Sciatic nerve (tissue), 2 donors: ENCODE measurements at regions not wholly inside any gene's neighbourhood (a gene's known extent, or its start where the extent isn't known, plus 50 kb on each side); places are given as distances from the start of the nearest gene placed in this dataset.

Experiments
- ATAC-seq: fragments of 200-7000 bp; cut with Tn5 transposase; one replicate; pipeline ENCODE4 v1.9.1; 2020; ENCODE audit warnings: mild to moderate bottlenecking, moderate library complexity
- DNase-seq: peaks from one replicate; pipeline ENCODE4 v3.0.0-alpha.2; 2020; ENCODE audit warnings: low spot score
- intact Hi-C: fragments of 100-400 bp; cut with DNase I; formaldehyde crosslinking; loops from one replicate; pipeline ENCODE4 v1.14.2; 2022
- donor health status: DM: no; HTN: no; CAD: no.
- donor health status: DM: no; HTN: no; CAD: no.

DNA sequence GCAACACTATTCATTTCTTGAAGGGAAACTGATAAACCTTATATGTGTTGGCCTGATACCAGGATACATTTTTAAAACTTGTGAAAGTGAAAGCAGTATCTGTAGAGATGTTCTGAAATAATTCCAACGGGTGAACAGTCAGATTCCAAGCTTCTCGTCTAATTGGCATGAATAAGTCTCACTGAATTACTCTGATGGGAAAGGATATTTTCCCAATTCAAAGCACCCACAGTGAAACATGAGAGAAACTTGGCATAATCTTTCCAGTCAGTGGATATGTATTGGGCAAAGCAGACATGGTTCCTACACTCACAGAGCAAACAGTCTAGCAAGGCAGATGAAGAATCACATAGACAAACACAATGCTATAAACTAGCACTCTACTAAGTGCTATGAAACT lies 413.1 kb downstream of the MED13L start:
- intact Hi-C loops: no loop called here
- ATAC-seq (peak; percentile 32), DNase-seq (no peak)

DNA sequence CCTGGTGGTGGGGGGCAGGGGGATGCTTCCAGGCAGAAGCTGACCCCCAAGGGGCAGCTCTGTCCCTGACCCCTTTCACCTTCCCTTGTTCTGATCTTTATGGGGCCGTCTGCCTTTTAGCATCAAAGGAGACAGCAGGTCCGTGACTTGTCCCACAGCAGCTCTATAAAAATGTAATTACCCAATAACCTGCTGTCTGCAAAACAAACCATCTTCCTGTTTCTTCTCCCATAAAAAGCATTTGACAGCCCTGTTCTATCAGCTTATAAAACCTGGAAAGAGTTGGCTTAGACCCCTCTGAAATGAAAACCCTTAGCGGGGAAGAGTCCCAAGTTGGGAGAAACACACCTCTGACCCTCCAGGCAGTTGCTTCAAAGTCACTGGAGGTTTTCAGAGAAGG lies 416.9 kb downstream of the MED13L start:
- ATAC-seq (no peak), DNase-seq (no peak)
- intact Hi-C loops: no loop called here

DNA sequence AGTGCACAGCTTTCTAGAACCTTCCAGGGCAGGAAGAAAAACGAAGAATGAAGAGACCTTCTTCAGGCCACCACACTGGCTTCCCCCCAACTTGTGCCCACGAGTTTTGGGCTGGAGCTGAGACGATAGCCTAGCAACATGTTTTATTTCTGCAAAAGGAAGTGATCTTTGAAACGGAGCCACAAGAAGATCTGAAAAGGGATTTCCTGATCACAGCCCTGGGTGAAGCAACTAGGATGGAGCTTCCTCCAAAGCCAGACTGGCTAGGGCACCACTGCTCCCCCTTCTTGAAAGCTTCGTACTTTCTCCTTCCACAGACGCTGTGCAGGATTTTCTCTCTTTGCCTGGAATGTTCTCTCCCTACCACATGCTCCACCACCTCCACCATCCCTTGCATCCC lies 418.3 kb downstream of the MED13L start:
- ATAC-seq: no peak
- intact Hi-C loops: no loop called here
- DNase-seq: no peak

DNA sequence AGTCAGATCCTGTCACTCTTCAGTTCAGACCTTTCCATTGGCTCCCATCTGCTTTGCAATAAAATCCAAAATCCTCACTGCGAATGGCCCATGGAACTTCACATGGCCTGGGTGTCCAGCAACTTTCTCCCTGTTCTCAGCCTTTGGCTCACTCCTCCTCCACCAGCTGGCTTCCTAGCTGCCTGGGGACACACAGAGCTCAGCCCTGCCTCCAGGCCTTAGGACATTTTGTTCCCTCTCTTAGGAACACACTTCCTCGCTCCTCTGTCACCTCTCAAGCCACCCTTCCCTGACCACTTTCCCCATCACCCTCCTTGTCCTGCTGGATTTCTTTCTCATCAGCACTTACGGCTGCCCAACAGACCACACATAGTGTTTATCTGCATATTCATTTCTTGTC lies 419.6 kb downstream of the MED13L start:
- no peak for DNase-seq
- intact Hi-C loops: no loop called here
- ATAC-seq: no peak

DNA sequence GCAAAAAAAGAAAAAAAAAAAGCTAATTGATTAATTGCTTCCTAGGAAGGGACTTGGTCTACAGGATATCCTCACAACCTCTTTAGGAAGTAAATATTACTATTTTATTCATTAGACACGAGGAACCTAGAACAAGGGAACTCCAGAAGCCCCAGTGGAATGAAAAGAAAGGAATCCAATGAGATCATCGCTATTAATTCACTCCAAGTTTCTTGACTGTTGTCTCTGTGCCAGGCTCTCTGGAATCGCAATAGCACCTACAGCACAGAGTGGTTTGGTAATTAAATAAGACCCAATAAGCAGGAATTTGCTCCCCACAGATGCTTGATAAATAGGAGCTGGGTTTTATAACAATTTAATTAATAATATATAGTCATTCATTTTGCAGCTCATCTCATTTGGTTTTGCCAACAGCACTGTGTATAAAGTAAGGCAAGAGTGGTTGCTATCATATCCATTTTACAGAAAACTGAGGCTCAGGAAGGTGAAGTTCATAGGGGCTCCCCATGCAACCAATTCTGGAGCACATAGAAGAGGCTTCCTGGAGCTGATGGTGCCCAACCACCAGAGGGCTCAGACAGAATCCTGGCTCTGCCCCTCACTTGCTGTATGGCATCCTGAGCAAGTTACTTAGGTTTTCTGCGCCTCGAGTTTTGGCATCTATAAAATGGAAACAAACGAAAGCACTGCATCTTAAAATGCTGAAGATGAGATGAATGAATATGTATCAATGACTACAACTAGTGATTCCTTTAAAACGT lies 420.2 kb downstream of the MED13L start:
- intact Hi-C loops: no loop called here
- no peak for DNase-seq
- no peak for ATAC-seq

DNA sequence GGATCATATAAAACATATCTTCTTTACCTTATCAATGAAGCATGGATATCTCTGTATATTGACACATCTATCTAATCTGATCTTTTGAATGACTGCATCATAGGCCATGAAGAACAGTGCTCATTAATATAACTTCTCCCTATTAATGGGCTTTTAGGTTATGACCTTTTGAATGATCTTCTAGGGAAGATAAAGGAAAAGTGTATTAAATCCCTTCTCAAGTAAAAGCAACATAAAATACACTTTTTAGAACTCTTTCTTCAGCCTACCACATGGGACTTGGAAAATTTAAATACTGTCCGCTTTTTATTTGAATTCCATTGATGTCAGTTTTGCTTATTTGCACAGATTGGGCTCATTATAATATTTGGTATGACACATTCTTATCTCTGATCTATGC lies 425.4 kb downstream of the MED13L start:
- intact Hi-C loops: no loop called here
- no peak for DNase-seq
- ATAC-seq: no peak

DNA sequence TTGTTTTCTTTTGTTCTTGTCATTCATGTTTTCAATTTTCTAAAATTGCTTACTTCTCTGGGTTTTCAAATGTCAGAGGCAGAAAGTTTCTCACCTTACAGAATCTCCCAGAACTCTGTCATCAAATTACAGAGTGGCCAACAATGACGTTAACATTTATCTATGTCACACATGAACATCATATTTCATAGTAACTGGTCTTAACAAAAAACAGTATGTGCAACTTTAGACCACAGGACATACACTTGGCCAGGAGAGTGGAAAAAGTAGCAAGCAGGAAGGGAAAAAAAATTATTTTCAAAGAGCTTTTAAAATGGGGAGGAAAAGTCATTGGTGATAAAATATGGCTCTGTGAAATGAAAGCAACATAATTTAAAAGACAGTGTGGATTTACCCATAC lies 426.5 kb downstream of the MED13L start:
- no peak for ATAC-seq
- intact Hi-C loops: no loop called here
- no peak for DNase-seq

DNA sequence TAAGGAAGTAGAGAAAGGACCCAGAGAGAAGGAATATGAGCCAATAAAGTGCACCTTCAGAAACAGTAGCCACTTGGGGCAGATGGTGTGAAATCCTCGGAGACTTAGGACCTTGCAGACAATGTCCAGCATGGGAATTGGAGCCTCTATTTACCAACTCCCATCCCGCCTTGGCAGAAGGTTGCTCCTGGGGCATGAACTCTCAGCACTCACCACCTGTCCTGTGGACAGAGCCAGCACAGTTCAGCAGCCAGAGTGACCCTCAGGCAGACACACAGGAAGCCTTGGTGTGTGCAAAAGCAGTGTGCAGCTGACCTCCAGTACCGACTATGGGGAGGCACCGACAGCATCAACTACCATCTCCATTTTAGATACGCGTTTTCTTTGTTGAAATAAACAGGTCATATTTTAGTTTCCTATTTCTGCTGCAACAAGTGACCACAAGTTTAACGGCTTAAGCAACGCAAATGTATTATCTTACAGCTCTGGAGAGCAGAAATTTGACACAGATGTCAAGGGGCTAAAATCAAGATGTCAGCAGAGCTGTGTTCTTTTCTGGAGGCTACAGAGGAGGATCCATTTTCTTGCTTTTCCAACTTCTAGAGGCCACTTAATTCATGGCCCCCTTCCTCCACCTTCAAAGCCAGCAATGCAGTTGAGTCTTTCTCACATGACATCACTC lies 428.1 kb downstream of the MED13L start:
- ATAC-seq: no peak
- intact Hi-C loops: no loop called here
- DNase-seq: no peak

DNA sequence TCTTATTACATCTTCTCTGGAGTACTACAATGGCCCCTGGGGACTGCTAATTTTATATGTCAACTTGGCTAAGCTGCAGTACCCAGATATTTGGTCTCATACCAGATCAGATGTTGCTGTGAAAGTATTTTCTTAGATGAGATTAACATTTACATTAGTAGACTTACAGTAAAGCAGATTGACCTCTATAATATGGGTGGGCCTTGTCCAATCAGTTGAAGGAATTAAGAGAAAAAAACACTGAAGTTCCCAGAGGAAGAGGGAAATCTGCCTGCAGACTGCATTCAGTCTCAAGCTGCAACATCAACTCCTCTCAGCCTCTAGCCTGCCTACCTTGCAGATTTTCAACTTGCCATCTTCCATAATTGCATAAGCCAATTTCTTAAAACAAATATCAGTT lies 430.1 kb downstream of the MED13L start:
- ATAC-seq (no peak), DNase-seq (no peak)
- intact Hi-C loops: no loop called here

DNA sequence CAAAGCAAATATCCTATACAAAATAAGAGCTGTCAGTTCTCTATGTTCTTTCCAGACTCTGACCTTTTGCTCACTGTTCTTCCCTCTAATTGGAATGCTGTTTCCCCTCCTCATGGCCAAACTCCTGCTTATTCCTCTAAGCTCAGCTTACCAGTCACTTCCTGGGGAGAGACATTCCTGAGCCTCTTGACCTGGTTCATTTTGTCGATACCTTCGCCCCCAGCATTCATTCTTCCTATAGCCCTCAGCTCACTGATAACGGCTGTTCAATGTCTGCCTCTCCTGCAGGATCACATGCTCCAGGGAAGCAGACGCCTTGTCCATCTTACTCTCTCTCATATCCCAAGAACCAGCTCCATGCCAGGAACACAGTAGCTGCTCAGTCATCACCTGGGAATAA lies 431.0 kb downstream of the MED13L start:
- intact Hi-C loops: no loop called here
- ATAC-seq (no peak), DNase-seq (no peak)

DNA sequence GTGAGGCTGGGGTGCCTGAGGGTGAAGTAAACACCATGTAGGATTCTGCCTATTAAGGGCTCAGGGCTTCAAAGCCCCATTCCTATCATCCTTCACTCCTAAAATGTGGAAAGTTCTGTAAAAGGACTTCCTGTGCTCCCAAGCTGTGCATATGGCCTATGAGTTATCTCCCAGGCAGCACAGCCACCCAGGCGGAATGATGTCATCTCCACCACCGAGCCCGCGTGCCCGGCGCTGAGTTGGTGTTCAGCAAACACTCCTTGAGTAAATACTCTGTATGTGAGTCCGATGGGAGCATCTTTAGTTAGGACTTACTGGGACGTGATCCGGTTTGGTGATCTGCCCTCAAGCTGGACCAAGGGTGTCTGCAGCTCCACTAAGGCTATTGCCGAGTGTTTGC lies 437.3 kb downstream of the MED13L start:
- intact Hi-C loops: no loop called here
- no peak for DNase-seq
- ATAC-seq: no peak

DNA sequence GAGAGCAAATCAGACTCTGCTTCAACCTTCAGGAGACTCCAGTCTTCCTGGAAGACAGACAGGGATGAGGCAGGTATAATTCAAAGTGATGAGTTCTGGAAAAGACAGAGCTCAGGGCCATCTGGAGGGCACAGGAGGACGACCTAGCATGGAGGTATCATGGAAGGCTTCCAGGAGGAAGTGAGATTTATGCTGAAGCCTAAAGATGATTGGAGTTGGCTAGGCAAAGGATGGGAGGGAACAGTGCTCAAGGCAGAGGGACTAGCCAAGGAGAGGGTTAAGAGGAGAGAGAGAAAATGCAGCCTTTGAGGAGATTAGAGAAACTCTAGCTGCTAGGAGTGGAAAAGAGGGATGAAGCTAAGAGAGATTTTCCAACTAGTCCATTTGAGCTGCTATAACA lies 438.5 kb downstream of the MED13L start:
- DNase-seq (no peak), ATAC-seq (no peak)
- intact Hi-C loops: no loop called here

DNA sequence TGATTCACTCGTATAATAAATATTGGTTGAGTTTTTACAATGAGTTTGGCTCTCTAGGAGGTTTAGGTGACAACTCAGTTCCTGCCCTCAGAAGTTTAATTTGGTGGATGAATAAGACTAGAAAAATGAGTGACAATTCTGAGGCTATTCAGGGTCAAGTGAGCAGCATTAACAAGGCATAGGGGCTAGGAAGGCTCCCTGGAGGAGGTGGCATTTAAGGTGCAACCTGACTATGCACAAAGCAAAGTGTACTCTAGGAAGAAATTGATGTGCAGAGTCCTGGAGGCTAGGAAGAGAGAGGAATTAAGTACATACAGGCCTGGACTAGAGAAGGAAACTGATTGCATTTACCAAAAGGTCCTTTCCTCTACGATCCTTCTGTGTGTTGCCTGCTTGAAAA lies 440.3 kb downstream of the MED13L start:
- intact Hi-C loops: no loop called here
- ATAC-seq: no peak
- DNase-seq: no peak

DNA sequence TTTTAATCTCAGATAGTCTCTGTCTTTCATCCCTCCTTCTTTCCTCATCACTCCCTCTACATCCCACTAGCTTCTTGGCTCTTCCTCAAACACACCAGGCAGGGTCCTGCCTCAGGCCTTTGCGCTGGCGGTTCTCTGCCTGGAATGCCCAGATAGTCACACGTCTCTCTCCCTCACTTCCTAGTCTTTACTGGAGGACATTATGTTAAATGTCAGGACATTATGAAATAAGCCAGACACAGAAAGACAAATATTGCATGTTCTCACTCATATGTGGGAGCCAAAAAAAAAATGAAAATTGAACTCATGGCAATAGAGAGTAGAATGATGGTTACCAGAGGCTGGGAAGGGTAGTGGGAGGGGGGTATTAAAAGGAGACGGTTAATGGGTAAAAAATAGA lies 442.0 kb downstream of the MED13L start:
- ATAC-seq (no peak), DNase-seq (no peak)
- intact Hi-C loops: no loop called here

DNA sequence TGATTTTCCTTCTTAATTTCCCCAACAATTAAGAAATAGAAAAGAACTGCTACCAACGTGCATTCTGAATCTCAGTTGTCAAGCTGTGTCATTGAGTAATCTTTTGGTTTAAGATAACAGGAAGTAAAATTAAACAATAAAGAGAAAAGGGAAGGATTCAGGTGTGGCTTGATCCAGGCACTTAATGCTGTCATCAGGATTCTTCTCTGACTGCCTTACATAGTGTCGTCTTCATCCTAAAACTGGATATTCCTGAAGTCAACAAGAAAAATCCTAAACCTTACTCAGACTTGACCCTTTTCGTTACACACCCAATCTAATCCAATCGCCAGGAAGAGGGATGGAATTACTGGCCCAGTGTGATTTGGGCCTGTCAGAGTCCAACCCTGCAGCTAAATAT lies 443.8 kb downstream of the MED13L start:
- intact Hi-C loops: no loop called here
- ATAC-seq (no peak), DNase-seq (no peak)

DNA sequence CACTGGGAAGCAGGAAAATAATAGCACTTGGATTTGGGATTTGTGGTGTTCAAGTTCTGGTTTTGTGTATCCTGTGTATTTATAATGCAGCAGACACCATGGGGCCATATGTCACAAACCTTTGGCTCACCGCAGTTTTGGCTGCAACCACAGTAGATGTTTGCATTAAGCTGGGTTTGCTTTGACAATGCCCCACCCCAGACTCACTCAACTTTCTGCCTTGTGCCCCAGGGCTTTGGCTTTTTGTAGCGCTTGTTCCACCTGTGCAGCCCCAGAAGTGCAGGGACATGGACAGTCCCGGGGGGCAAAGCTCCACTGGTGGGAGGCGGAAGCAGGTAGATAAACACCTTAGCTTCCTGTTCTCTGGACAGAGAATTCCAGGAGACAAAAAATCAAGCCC lies 446.9 kb downstream of the MED13L start:
- DNase-seq (no peak), ATAC-seq (no peak)
- intact Hi-C loops: no loop called here

DNA sequence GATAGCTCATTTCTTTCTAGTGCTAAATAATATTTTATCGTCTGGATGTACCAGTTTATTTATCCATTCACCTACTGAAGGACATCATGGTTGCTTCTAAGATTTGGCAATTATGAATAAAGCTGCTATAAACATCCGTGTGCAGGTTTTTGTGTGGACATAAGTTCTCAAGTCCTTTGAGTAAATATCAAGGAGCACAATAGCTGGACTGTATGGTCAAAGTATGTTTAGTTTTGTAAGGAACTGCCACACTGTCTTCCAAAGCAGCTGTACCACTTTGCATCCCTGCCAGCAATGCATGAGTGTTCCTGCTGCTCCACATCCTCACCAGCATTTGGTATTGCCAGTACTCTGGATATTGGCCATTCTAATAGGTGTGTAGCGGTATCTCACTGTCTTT lies 447.4 kb downstream of the MED13L start:
- DNase-seq: no peak
- intact Hi-C loops: no loop called here
- ATAC-seq: no peak

DNA sequence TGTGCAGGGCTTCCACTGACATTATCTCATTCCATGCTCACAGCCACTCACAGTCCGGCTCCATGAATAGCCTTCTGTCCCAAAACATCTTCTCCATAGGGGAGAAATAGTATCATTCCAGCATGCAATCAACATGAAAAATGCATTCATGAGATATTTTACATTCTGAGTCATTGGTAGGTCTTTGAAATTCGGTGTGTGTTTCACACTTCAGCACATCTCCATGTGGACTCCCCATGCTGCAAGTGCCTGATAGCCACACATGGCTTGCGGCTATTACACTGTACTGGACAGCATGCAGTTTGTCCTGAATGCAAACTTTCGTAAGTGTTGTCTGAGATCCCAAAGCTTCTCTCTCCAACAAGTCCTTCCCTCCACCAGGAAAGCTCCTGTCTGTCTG lies 449.3 kb downstream of the MED13L start:
- intact Hi-C loops: no loop called here
- DNase-seq (no peak), ATAC-seq (no peak)

DNA sequence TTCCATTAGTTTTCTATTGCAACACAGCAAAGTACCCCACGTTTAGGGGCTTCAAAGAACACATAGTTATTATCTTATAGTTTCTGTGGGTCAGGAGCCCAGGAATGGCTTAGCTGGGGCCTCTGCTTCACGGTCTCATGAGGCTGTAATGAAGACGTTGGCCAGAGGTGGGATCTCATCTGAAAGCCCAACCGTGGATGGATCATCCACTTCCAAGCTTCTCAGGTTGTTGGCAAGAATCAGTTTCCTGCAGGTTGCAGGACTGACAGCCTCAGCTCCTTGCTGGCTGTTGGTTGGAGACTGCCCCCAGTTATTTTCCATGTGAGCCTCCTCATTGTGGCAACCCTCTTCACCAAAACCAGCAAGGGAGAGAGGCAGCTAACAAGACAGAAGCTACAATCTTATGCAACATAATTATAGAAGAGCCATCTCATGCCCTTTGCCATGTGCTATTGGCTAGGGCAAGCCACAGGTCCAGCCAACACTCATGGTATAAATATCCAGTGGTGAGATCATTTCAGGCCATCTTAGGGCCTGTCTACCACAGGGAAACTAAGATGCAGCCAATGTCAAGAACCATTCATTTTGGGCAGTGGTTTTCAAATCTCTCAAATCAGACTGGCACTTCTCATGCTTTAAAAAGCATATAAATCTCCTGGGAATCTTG lies 452.4 kb downstream of the MED13L start:
- no peak for DNase-seq
- intact Hi-C loops: no loop called here
- no peak for ATAC-seq

DNA sequence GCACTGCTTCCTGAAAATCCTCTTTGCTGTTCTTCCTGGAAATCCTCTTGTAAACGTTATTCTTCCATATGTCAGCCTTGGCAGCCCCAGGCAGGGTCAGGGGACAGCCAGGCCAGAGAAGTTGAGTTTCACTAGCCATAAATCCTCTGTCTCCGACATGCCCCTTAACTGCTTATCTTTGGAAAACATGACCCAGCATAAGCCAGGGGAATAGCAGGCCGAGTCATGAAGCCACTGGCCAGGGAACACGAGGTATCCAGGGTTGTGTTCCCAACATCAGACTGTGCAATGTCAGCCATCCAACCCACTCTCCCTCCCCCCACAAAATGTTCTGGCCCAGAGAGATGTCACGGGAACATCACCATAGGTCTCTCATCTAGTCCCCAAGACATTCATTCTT lies 453.9 kb downstream of the MED13L start:
- ATAC-seq: no peak
- DNase-seq: no peak
- intact Hi-C loops: no loop called here

DNA sequence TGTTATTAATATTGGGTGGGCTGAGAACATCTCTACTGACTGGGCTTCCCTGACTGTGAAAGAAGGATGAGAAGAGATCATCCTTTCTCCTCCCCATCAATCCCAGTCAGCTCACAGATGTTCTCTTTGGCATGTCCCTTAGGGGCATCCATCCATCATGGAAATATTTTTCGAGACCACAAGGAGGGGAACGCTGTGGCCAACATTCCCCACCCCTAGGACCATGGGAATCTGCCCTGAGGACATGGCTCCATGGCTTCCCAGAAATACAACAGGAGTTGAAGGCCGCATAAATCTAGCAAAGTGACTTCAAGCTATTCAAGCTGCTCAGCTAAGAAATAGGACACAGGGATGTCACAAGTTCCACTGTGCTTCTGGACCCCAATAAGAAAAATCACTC lies 456.8 kb downstream of the MED13L start:
- DNase-seq (no peak), ATAC-seq (no peak)
- intact Hi-C loops: no loop called here
